ENCODE measurements at regions not wholly inside any gene's neighbourhood (a gene's known extent, or its start where the extent isn't known, plus 50 kb on each side); places are given as distances from the start of the nearest gene placed in this dataset.

DNA sequence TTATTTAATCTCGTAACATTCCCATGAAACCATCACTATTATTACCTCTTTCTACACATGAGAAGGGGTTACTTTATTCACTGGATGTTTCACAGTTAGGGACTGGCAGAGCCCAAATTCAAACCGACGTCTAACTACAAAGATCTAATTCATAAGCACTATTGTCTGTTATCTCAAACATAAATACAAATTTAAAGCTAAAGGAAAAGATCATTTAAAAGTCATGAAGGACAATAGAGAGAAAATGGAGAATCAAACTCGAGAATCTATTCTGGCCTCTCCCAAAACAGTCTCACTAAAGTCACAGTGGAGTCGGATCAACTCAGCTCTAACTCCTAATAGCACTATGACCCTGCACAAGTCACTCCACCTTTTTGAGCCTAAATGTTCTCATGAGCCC, 287.7 kb downstream of the ZIC4 start:
- no peaks in the 10 kb centered on the region for H3K9me3 ChIP-seq (ENCODE audit: low read depth)
- peaks cover 13% of the 10 kb centered on the region for H3K4me1 ChIP-seq (ENCODE audit: insufficient read depth)
- no peaks in the 10 kb centered on the region for H3K36me3 ChIP-seq (ENCODE audit: low read depth)
- H3K9me2 ChIP-seq (ENCODE audit: insufficient read depth) = no peaks in the 10 kb centered on the region
- H3K79me2 ChIP-seq (ENCODE audit: insufficient read depth) = no peaks in the 10 kb centered on the region
- no peak overlapping the region for H3K4me2 ChIP-seq (ENCODE audit: unreplicated experiment)
- H3K27me3 ChIP-seq (replicated peaks; ENCODE audit: insufficient read depth) = no peaks in the 10 kb centered on the region
- peaks cover 6% of the 10 kb centered on the region for H3F3A ChIP-seq (ENCODE audit: insufficient read depth)
- DNase-seq = no peak
- no peak overlapping the region for H3K4me3 ChIP-seq
- no peak overlapping the region for H3K27ac ChIP-seq
- TF ChIP-seq EZH2 (IDR thresholded peaks at IDR 0.05; ENCODE audit: insufficient read depth, poor library complexity, severe bottlenecking) = no peak
- in situ Hi-C loops (cut with MboI) = no loop called here
- 94 to 96% methylated on average over 5 of the region's 5 CpGs for WGBS, 2 experiments (ENCODE audit: low coverage in 1 of 2, low lambda C conversion rate in 2 of 2, missing lambda C conversion rate in 2 of 2)
- H3K9ac ChIP-seq = no peak overlapping the region
- H4K20me1 ChIP-seq (ENCODE audit: insufficient read depth) = no peaks in the 10 kb centered on the region
- no peak overlapping the region for H2AFZ ChIP-seq

DNA sequence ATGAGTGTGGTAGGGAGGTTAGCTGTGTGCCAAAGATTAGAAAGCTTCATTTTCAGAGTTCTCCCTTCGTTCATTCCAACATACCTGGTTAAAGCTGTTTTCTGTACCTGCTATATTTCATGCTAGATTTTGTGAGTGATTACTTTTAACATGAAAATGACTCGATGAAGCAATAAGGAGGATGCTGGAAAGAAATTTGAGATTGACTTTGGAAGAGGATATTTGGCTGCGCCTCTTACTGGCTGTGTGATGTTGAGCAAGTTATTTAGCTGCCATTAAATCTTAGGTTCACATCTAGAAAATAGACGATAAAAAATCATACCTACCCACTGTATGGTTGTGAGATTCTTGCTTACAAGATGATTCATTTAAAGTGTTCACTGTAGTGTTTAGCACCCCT, 288.7 kb downstream of the ZIC4 start:
- Histone ChIP-seq H4K20me1 (ENCODE audit: insufficient read depth) (no peaks in the 10 kb centered on the region), H3K27ac (no peak overlapping the region), H3K9me3 (ENCODE audit: low read depth) (no peaks in the 10 kb centered on the region), H3K4me2 (ENCODE audit: unreplicated experiment) (no peak overlapping the region), H3K9ac (no peak overlapping the region), H3K9me2 (ENCODE audit: insufficient read depth) (no peaks in the 10 kb centered on the region), H3K36me3 (ENCODE audit: low read depth) (no peaks in the 10 kb centered on the region), H3F3A (ENCODE audit: insufficient read depth) (peaks cover 11% of the 10 kb centered on the region), H3K79me2 (ENCODE audit: insufficient read depth) (no peaks in the 10 kb centered on the region), H3K4me1 (ENCODE audit: insufficient read depth) (peaks cover 21% of the 10 kb centered on the region), H3K4me3 (no peak overlapping the region), H3K27me3 (replicated peaks; ENCODE audit: insufficient read depth) (no peaks in the 10 kb centered on the region), H2AFZ (no peak overlapping the region)
- TF ChIP-seq EZH2phosphoT487 (IDR thresholded peaks at IDR 0.05; ENCODE audit: insufficient read depth, low read depth) (no peak), EZH2 (IDR thresholded peaks at IDR 0.05; ENCODE audit: insufficient read depth, poor library complexity, severe bottlenecking) (no peak)
- no peak for DNase-seq
- 46 to 47% methylated on average over 4 of the region's 4 CpGs for WGBS, 2 experiments (ENCODE audit: low coverage in 1 of 2, low lambda C conversion rate in 2 of 2, missing lambda C conversion rate in 2 of 2)
- in situ Hi-C loops (cut with MboI) = no loop called here

DNA sequence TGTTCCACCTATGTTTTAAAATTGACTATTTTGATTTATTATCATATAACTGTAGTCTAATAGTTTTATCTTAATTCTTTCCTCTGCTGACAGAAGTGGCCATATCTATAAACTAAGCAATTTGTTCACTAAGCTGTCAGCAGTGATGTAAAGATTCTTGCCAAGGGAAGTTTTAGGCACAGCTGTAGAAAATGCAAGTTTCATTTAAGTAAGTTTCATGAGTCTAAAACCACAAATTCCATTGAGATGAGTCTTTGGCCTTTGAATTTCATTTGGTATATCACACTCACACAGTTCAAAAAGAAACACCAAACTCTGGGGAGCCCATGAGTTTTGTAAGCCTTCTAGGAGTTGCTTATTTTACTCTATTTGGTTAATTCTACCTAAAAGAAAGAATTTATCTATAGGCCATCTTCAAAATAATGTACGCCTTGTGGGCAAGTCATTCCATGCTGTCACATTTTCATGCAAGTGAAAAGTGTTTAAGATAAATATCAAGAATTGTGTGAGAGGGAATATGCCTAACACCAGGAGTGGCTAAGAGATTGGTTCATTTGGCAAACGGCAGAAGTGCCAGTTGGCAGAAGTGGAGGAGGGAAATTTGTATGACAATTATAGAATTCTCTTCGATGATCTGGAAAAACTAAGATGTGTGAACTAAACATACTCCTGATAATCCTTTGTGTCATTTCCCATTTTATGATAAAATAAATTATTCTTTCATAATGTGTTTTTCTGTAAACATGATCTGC, 292.9 kb downstream of the ZIC4 start:
- no peaks in the 10 kb centered on the region for H3K36me3 ChIP-seq (ENCODE audit: low read depth)
- peak overlapping the region; percentile 26; the same call in 1 of the 2 replicates for H3K4me3 ChIP-seq
- H2AFZ ChIP-seq = no peak overlapping the region
- WGBS, 2 experiments (ENCODE audit: low coverage in 1 of 2, low lambda C conversion rate in 2 of 2, missing lambda C conversion rate in 2 of 2) = 18 to 19% methylated on average over 3 of the region's 3 CpGs
- in situ Hi-C loops (cut with MboI) = no loop called here
- H4K20me1 ChIP-seq (ENCODE audit: insufficient read depth) = no peaks in the 10 kb centered on the region
- peaks cover 11% of the 10 kb centered on the region for H3F3A ChIP-seq (ENCODE audit: insufficient read depth)
- peak overlapping the region; percentile 57 for H3K4me2 ChIP-seq (ENCODE audit: unreplicated experiment)
- no peaks in the 10 kb centered on the region for H3K79me2 ChIP-seq (ENCODE audit: insufficient read depth)
- peaks cover 5% of the 10 kb centered on the region for H3K9me3 ChIP-seq (ENCODE audit: low read depth)
- no peaks in the 10 kb centered on the region for H3K9me2 ChIP-seq (ENCODE audit: insufficient read depth)
- H3K27ac ChIP-seq = peak overlapping the region; percentile 63
- peaks cover 18% of the 10 kb centered on the region for H3K4me1 ChIP-seq (ENCODE audit: insufficient read depth)
- TF ChIP-seq EZH2phosphoT487 (IDR thresholded peaks at IDR 0.05; ENCODE audit: insufficient read depth, low read depth) (peak; percentile 93), EZH2 (IDR thresholded peaks at IDR 0.05; ENCODE audit: insufficient read depth, poor library complexity, severe bottlenecking) (no peak)
- 0 out of 2 replicates have a peak overlapping the region, but pooled peaks have one; percentile 14 for H3K9ac ChIP-seq
- no peaks in the 10 kb centered on the region for H3K27me3 ChIP-seq (replicated peaks; ENCODE audit: insufficient read depth)
- peak; percentile 87 for DNase-seq

DNA sequence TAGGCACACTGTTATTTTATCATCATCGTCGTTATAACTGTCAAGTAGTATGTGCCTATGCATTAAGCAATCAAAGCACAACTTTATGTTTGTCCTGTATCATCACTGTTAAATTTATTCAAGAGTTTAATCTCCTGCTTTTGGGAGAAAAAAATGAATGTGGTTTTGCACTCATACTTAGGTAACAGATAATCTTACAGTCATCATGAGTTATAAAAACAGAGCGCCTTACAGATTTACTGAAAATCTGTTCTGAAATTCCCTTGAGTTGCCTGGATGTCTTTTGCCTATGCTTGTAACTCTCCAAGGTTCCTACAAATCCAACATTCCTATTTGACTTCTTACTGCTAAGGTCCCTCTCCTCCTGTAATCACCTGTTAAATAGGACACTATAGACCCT, 307.3 kb downstream of the ZIC4 start:
- in situ Hi-C loops (cut with MboI) = no loop called here
- Histone ChIP-seq H3K9me2 (ENCODE audit: insufficient read depth) (no peaks in the 10 kb centered on the region), H3K4me2 (ENCODE audit: unreplicated experiment) (no peak overlapping the region), H3K27me3 (replicated peaks; ENCODE audit: insufficient read depth) (no peaks in the 10 kb centered on the region), H3K4me1 (ENCODE audit: insufficient read depth) (no peaks in the 10 kb centered on the region), H3K9ac (no peak overlapping the region), H3F3A (ENCODE audit: insufficient read depth) (no peaks in the 10 kb centered on the region), H4K20me1 (ENCODE audit: insufficient read depth) (no peaks in the 10 kb centered on the region), H3K79me2 (ENCODE audit: insufficient read depth) (no peaks in the 10 kb centered on the region), H3K27ac (no peak overlapping the region), H3K36me3 (ENCODE audit: low read depth) (no peaks in the 10 kb centered on the region), H3K9me3 (ENCODE audit: low read depth) (no peaks in the 10 kb centered on the region), H2AFZ (no peak overlapping the region), H3K4me3 (no peak overlapping the region)
- 88 to 96% methylated on average over 3 of the region's 3 CpGs for WGBS, 2 experiments (ENCODE audit: low coverage in 1 of 2, low lambda C conversion rate in 2 of 2, missing lambda C conversion rate in 2 of 2)
- TF ChIP-seq EZH2phosphoT487 (IDR thresholded peaks at IDR 0.05; ENCODE audit: insufficient read depth, low read depth) (no peak), EZH2 (IDR thresholded peaks at IDR 0.05; ENCODE audit: insufficient read depth, poor library complexity, severe bottlenecking) (no peak)
- DNase-seq = peak; percentile 3
